ENCODE measurements at regions not wholly inside any gene's neighbourhood (a gene's known extent, or its start where the extent isn't known, plus 50 kb on each side); places are given as distances from the start of the nearest gene placed in this dataset.

DNA sequence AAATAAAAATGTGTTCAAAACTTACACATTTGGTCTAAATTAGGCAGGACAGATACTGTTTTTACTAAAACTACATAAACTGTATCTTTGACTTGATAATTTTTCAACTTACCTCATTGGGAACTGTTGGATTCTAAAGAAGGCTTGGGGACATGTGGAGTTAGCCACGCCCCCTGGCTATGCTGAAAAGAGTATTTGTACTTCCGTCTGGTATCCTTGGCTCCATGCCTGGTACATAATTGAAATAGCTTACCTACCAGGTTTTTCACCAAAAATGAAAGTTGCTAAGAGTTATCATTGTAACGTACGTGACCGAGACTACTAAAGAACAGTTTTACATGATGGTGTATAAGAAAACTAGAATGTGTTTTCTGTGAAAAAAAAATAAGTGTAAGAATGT lies 604.8 kb upstream of the IGFBP3 start:
- H3K27me3 ChIP-seq (ENCODE audit: control insufficient read depth, insufficient read depth, low read length): no peaks in the 10 kb centered on the region
- no peaks in the 10 kb centered on the region for H3K4me1 ChIP-seq (ENCODE audit: control insufficient read depth, insufficient read depth, low read length, poor library complexity, severe bottlenecking)
- Mint-ChIP-seq H3K4me1 (no peaks in the 10 kb centered on the region), H3K4me3 (no peak overlapping the region), H3K27ac (no peak overlapping the region), H3K27me3 (no peaks in the 10 kb centered on the region), H3K9me3 (peaks cover 0 to 16% (median 6%) of the 10 kb centered on the region in 7 donors), H3K36me3 (no peaks in the 10 kb centered on the region)
- H3K36me3 ChIP-seq (ENCODE audit: control insufficient read depth, insufficient read depth, low read length): no peaks in the 10 kb centered on the region
- H3K4me3 ChIP-seq (ENCODE audit: low read depth, low read length): no peak overlapping the region
- H3K27ac ChIP-seq (ENCODE audit: insufficient read depth, low read length, poor library complexity, severe bottlenecking): no peak overlapping the region
- H3K9me3 ChIP-seq (ENCODE audit: control insufficient read depth in 2 of 2, low read length in 2 of 2): no peaks in the 10 kb centered on the region
- DNase-seq: no peak
- ATAC-seq (ENCODE audit: low read depth in 2 of 2): no peak

DNA sequence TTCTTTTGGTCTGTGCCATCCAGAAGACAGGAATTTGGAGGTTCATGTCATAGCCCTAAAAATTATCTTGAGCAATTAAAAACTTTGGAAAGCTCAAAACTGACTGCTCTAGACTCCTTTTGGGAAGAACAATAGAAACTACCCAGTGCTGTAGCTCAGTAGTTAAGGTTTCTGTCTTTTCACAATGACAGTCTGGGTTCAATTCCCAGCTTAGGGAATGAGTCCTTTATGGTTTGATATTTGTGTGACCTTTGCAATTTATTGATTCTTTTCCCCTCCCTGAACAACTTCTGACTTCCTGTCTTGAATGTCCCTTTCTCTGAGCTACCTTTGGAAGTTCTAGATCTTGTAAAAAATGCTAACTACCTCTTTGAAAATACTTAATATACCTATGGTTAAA lies 603.3 kb upstream of the IGFBP3 start:
- Mint-ChIP-seq H3K27ac (no peak overlapping the region), H3K4me3 (peak overlapping the region in 1 of 4 donors; percentile 32), H3K36me3 (no peaks in the 10 kb centered on the region), H3K9me3 (peaks cover 0 to 16% (median 6%) of the 10 kb centered on the region in 7 donors), H3K4me1 (no peaks in the 10 kb centered on the region), H3K27me3 (no peaks in the 10 kb centered on the region)
- no peaks in the 10 kb centered on the region for H3K4me1 ChIP-seq (ENCODE audit: control insufficient read depth, insufficient read depth, low read length, poor library complexity, severe bottlenecking)
- no peak for ATAC-seq (ENCODE audit: low read depth in 2 of 2)
- H3K27ac ChIP-seq (ENCODE audit: insufficient read depth, low read length, poor library complexity, severe bottlenecking): no peak overlapping the region
- no peak for DNase-seq
- no peaks in the 10 kb centered on the region for H3K36me3 ChIP-seq (ENCODE audit: control insufficient read depth, insufficient read depth, low read length)
- no peaks in the 10 kb centered on the region for H3K27me3 ChIP-seq (ENCODE audit: control insufficient read depth, insufficient read depth, low read length)
- H3K4me3 ChIP-seq (ENCODE audit: low read depth, low read length): no peak overlapping the region
- H3K9me3 ChIP-seq (ENCODE audit: control insufficient read depth in 2 of 2, low read length in 2 of 2): no peaks in the 10 kb centered on the region

DNA sequence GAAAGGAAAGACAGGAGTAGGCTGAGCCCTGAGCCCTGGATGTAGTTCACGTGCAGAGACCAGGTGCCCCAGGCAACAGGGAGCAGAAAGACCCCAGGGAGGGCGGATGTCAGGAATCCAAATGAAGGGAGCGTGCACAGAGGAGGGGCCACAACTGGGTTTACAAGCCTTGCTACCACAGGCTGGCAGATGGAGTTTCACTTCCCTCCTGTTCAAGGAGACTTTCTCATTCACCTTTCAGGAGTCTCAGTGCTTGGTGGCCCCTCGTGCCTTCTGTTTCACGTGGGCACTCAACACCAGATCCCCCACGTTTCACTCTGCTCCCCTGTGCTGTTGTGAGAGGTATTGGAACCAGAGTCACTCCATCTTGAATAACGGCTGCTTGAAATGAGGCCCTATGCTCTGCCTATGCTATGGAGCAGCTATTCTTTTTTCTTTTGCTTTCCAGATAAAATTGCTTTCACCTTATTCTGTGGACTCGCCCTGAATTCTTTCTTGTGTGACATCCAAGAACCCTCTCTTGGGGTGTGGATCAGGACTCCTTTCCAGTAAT lies 601.4 kb upstream of the IGFBP3 start:
- no peaks in the 10 kb centered on the region for H3K27me3 Mint-ChIP-seq
- Histone ChIP-seq H3K36me3 (ENCODE audit: control insufficient read depth, insufficient read depth, low read length) (no peaks in the 10 kb centered on the region), H3K9me3 (ENCODE audit: control insufficient read depth in 2 of 2, low read length in 2 of 2) (no peaks in the 10 kb centered on the region), H3K27me3 (ENCODE audit: control insufficient read depth, insufficient read depth, low read length) (no peaks in the 10 kb centered on the region), H3K4me3 (ENCODE audit: low read depth, low read length) (no peak overlapping the region), H3K4me1 (ENCODE audit: control insufficient read depth, insufficient read depth, low read length, poor library complexity, severe bottlenecking) (no peaks in the 10 kb centered on the region), H3K27ac (ENCODE audit: insufficient read depth, low read length, poor library complexity, severe bottlenecking) (no peak overlapping the region)
- DNase-seq: no peak
- no peak overlapping the region for H3K4me3 Mint-ChIP-seq
- H3K27ac Mint-ChIP-seq: no peak overlapping the region
- no peaks in the 10 kb centered on the region for H3K4me1 Mint-ChIP-seq
- ATAC-seq (ENCODE audit: low read depth in 2 of 2): no peak
- no peaks in the 10 kb centered on the region for H3K36me3 Mint-ChIP-seq
- peaks cover 0 to 11% (median 4%) of the 10 kb centered on the region in 7 donors for H3K9me3 Mint-ChIP-seq

DNA sequence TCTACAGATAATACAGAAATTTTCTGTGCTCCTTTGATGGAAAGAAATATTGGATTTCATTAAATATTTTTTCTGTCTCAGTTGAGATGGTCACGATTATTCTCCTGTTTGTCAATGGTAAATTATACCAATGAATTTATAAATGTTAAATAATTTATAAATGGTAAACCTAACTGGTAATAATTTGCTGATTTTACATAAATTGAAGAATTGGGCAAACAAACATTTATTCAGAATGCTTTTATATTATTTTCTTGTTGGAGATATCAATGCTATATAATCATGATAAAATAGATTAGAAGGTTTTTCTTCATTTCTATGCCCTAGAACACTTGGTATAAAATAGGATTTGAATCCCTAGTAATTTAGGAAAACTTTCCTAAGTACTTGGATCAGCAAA lies 597.6 kb upstream of the IGFBP3 start:
- ATAC-seq (ENCODE audit: low read depth in 2 of 2) (no peak), DNase-seq (no peak)
- Histone ChIP-seq H3K4me1 (ENCODE audit: control insufficient read depth, insufficient read depth, low read length, poor library complexity, severe bottlenecking) (no peaks in the 10 kb centered on the region), H3K27ac (ENCODE audit: insufficient read depth, low read length, poor library complexity, severe bottlenecking) (no peak overlapping the region), H3K27me3 (ENCODE audit: control insufficient read depth, insufficient read depth, low read length) (no peaks in the 10 kb centered on the region), H3K4me3 (ENCODE audit: low read depth, low read length) (no peak overlapping the region), H3K9me3 (ENCODE audit: control insufficient read depth in 2 of 2, low read length in 2 of 2) (no peaks in the 10 kb centered on the region), H3K36me3 (ENCODE audit: control insufficient read depth, insufficient read depth, low read length) (no peaks in the 10 kb centered on the region)
- Mint-ChIP-seq H3K4me3 (no peak overlapping the region), H3K9me3 (peaks cover 0 to 11% (median 4%) of the 10 kb centered on the region in 7 donors), H3K27me3 (no peaks in the 10 kb centered on the region), H3K4me1 (no peaks in the 10 kb centered on the region), H3K36me3 (no peaks in the 10 kb centered on the region), H3K27ac (no peak overlapping the region)

DNA sequence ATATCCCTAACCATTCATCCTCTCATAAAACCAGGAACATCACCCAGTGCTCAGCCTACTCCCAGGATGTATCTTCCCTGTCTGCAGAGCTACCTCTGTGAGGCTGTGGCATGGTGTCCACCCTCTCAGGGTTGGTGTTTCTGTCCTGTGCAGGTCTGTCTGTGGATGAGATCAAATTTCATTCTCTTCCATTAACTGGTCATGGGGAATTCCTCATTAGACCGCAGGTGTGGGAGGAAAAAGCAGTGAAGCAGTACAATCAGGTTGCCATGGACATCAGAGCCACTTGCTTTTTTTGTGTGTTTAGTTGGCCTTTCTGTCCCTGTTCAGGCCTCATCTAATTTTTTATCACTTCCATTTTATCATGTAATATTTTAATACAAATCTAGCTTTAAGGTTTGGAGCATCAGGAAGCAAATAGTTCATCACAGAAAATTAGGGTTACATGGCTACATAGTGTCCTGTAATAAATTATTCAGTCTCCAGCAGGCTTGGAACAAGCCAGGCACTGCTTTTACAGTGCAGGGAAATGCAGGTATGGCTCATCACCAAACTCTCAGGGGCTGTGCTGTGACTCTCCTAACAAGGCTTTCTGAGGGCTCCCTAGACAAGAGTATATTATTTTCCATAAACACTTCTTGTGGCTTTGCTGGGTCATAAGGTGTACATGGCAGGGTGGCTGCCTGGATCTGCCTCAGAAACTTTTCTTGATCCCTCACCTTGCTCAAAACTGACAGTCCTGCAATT lies 594.9 kb upstream of the IGFBP3 start:
- H3K4me3 ChIP-seq (ENCODE audit: low read depth, low read length): no peak overlapping the region
- Mint-ChIP-seq H3K4me1 (no peaks in the 10 kb centered on the region), H3K27ac (no peak overlapping the region), H3K4me3 (no peak overlapping the region), H3K27me3 (no peaks in the 10 kb centered on the region), H3K9me3 (peaks cover 0 to 5% (median 3%) of the 10 kb centered on the region in 7 donors), H3K36me3 (no peaks in the 10 kb centered on the region)
- no peaks in the 10 kb centered on the region for H3K9me3 ChIP-seq (ENCODE audit: control insufficient read depth in 2 of 2, low read length in 2 of 2)
- H3K4me1 ChIP-seq (ENCODE audit: control insufficient read depth, insufficient read depth, low read length, poor library complexity, severe bottlenecking): no peaks in the 10 kb centered on the region
- H3K27ac ChIP-seq (ENCODE audit: insufficient read depth, low read length, poor library complexity, severe bottlenecking): no peak overlapping the region
- no peaks in the 10 kb centered on the region for H3K36me3 ChIP-seq (ENCODE audit: control insufficient read depth, insufficient read depth, low read length)
- no peak for ATAC-seq (ENCODE audit: low read depth in 2 of 2)
- H3K27me3 ChIP-seq (ENCODE audit: control insufficient read depth, insufficient read depth, low read length): no peaks in the 10 kb centered on the region
- DNase-seq: no peak

DNA sequence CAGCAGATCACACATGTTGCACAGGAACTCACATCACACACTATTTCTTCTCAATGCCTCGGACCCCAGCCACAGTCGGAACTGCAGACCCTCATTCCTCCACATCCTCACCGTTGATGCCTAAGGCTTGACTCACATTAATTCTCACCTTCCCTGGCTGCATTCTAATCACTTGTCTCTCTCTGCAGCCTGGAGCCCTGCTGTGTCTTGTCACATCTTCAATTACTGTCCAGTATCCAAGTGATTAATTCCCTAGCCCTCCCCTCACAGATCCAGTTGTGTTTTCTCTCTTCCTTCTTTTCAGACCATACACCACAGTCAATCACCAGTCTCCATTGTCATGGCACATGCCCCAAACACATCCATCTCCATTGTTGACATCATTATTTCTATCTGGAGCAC lies 592.4 kb upstream of the IGFBP3 start:
- peaks cover 0 to 5% (median 3%) of the 10 kb centered on the region in 7 donors for H3K9me3 Mint-ChIP-seq
- H3K27ac Mint-ChIP-seq: no peak overlapping the region
- no peak overlapping the region for H3K27ac ChIP-seq (ENCODE audit: insufficient read depth, low read length, poor library complexity, severe bottlenecking)
- H3K4me1 ChIP-seq (ENCODE audit: control insufficient read depth, insufficient read depth, low read length, poor library complexity, severe bottlenecking): no peaks in the 10 kb centered on the region
- no peak for DNase-seq
- no peaks in the 10 kb centered on the region for H3K36me3 ChIP-seq (ENCODE audit: control insufficient read depth, insufficient read depth, low read length)
- H3K27me3 Mint-ChIP-seq: no peaks in the 10 kb centered on the region
- H3K36me3 Mint-ChIP-seq: no peaks in the 10 kb centered on the region
- no peak overlapping the region for H3K4me3 Mint-ChIP-seq
- H3K9me3 ChIP-seq (ENCODE audit: control insufficient read depth in 2 of 2, low read length in 2 of 2): no peaks in the 10 kb centered on the region
- no peak for ATAC-seq (ENCODE audit: low read depth in 2 of 2)
- no peak overlapping the region for H3K4me3 ChIP-seq (ENCODE audit: low read depth, low read length)
- no peaks in the 10 kb centered on the region for H3K4me1 Mint-ChIP-seq
- no peaks in the 10 kb centered on the region for H3K27me3 ChIP-seq (ENCODE audit: control insufficient read depth, insufficient read depth, low read length)

DNA sequence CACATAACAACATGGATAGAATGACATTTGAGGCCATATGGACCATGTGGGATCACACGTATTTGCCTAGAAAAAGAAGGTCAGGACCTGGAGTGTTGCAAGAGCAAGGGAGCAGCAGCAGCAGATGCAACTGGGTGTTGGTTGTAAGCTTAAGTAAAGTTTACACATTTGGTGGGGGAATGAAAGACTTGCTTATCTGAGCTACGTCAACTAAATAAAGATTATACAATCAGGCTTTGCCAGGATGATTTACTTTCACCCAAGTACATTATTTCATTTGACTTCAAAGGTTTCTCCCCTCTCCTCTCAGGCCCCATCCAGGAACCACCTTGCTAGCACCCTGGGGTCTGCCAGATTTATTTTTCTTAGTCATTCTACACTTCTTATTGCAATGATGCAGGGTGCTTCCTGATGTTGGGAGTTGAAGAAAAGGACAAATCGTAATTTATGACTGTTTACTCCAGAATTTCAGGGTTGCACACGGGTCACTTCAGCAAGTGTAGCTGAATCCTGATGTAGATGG lies 591.9 kb upstream of the IGFBP3 start:
- DNase-seq: no peak
- H3K4me3 ChIP-seq (ENCODE audit: low read depth, low read length): no peak overlapping the region
- H3K27me3 ChIP-seq (ENCODE audit: control insufficient read depth, insufficient read depth, low read length): no peaks in the 10 kb centered on the region
- no peak overlapping the region for H3K4me3 Mint-ChIP-seq
- H3K4me1 Mint-ChIP-seq: no peaks in the 10 kb centered on the region
- peaks cover 0 to 7% (median 3%) of the 10 kb centered on the region in 7 donors for H3K9me3 Mint-ChIP-seq
- ATAC-seq (ENCODE audit: low read depth in 2 of 2): no peak
- H3K9me3 ChIP-seq (ENCODE audit: control insufficient read depth in 2 of 2, low read length in 2 of 2): no peaks in the 10 kb centered on the region
- no peaks in the 10 kb centered on the region for H3K36me3 Mint-ChIP-seq
- no peak overlapping the region for H3K27ac ChIP-seq (ENCODE audit: insufficient read depth, low read length, poor library complexity, severe bottlenecking)
- H3K27ac Mint-ChIP-seq: no peak overlapping the region
- no peaks in the 10 kb centered on the region for H3K36me3 ChIP-seq (ENCODE audit: control insufficient read depth, insufficient read depth, low read length)
- H3K27me3 Mint-ChIP-seq: no peaks in the 10 kb centered on the region
- H3K4me1 ChIP-seq (ENCODE audit: control insufficient read depth, insufficient read depth, low read length, poor library complexity, severe bottlenecking): no peaks in the 10 kb centered on the region
